H9 (cell line): ENCODE measurements at regions not wholly inside any gene's neighbourhood (a gene's known extent, or its start where the extent isn't known, plus 50 kb on each side); places are given as distances from the start of the nearest gene placed in this dataset.
A peak's percentile ranks its signal among the peaks of the same experiment; 100 is the strongest.

Experiments used
- DNase-seq: peaks from one replicate; pipeline ENCODE4 v3.0.0-alpha.2; 2017
- H2AFZ ChIP-seq: one replicate; pipeline ENCODE4 v1.6.1; 2013; ENCODE audit warnings: mild to moderate bottlenecking, low read length, control low read depth, moderate library complexity
- H2AK5ac ChIP-seq: 2 replicates; pipeline ENCODE4 v1.6.1; 2013; ENCODE audit warnings: low read length, control low read depth, mixed read lengths; ENCODE audit not compliant: insufficient read length
- H2BK120ac ChIP-seq: one replicate; pipeline ENCODE4 v1.6.1; 2013; ENCODE audit warnings: low read depth, mild to moderate bottlenecking, low read length, control low read depth, inconsistent platforms; ENCODE audit not compliant: poor library complexity, severe bottlenecking
- H2BK12ac ChIP-seq: 2 replicates; pipeline ENCODE4 v1.6.1; 2013; ENCODE audit warnings: low read length, control low read depth, mixed read lengths, low read depth; ENCODE audit not compliant: insufficient read length
- H2BK15ac ChIP-seq: 2 replicates; pipeline ENCODE4 v1.6.1; 2013; ENCODE audit warnings: low read depth, low read length, control low read depth
- H2BK20ac ChIP-seq: one replicate; pipeline ENCODE4 v1.6.1; 2013; ENCODE audit warnings: low read depth, mild to moderate bottlenecking, low read length, control low read depth, inconsistent platforms; ENCODE audit not compliant: poor library complexity, severe bottlenecking
- H2BK5ac ChIP-seq: 2 replicates; pipeline ENCODE4 v1.6.1; 2013; ENCODE audit warnings: low read length, control low read depth, mixed read lengths; ENCODE audit not compliant: insufficient read length
- H3K14ac ChIP-seq: 2 replicates; pipeline ENCODE4 v1.6.1; 2013; ENCODE audit warnings: low read length, control low read depth; ENCODE audit not compliant: insufficient read depth
- H3K18ac ChIP-seq: 2 replicates; pipeline ENCODE4 v1.6.1; 2013; ENCODE audit warnings: low read depth, mild to moderate bottlenecking, mixed read lengths, low read length, control low read depth; ENCODE audit not compliant: insufficient read length
- H3K23ac ChIP-seq: 2 replicates; pipeline ENCODE4 v1.6.1; 2013; ENCODE audit warnings: low read length, control low read depth, mixed read lengths, low read depth; ENCODE audit not compliant: insufficient read length
- H3K23me2 ChIP-seq: 2 replicates; pipeline ENCODE4 v1.6.1; 2013; ENCODE audit warnings: low read depth, mild to moderate bottlenecking, mixed read lengths, low read length, control low read depth; ENCODE audit not compliant: insufficient read length, poor library complexity, severe bottlenecking
- H3K27ac ChIP-seq: 2 replicates; pipeline ENCODE4 v1.5.1; 2013; ENCODE audit warnings: low read length, control low read depth, mixed read lengths, low read depth; ENCODE audit not compliant: insufficient read length
- H3K27me3 ChIP-seq: 2 replicates; pipeline ENCODE4 v1.6.1; 2013; ENCODE audit warnings: low read length, control low read depth, inconsistent platforms; ENCODE audit not compliant: insufficient read depth
- H3K4ac ChIP-seq: 2 replicates; pipeline ENCODE4 v1.6.1; 2013; ENCODE audit warnings: low read depth, mild to moderate bottlenecking, control low read depth, inconsistent platforms, low read length, moderate library complexity
- H3K4me1 ChIP-seq: 2 replicates; pipeline ENCODE4 v1.6.1; 2013; ENCODE audit warnings: low read length, control low read depth, inconsistent platforms; ENCODE audit not compliant: insufficient read depth
- H3K4me2 ChIP-seq: 2 replicates; pipeline ENCODE4 v1.6.1; 2013; ENCODE audit warnings: low read length, control low read depth, mixed read lengths; ENCODE audit not compliant: insufficient read length, insufficient read depth
- H3K56ac ChIP-seq: 2 replicates; pipeline ENCODE4 v1.6.1; 2013; ENCODE audit warnings: low read depth, mild to moderate bottlenecking, mixed read lengths, low read length, control low read depth; ENCODE audit not compliant: insufficient read length
- H3K79me1 ChIP-seq: 2 replicates; pipeline ENCODE4 v1.6.1; 2013; ENCODE audit warnings: low read depth, mild to moderate bottlenecking, moderate library complexity, low read length, control low read depth, inconsistent platforms; ENCODE audit not compliant: insufficient read depth, poor library complexity, severe bottlenecking
- H3K79me2 ChIP-seq: 2 replicates; pipeline ENCODE4 v1.6.1; 2013; ENCODE audit warnings: low read length, control low read depth, inconsistent platforms; ENCODE audit not compliant: insufficient read depth
- H3K9ac ChIP-seq: 2 replicates; pipeline ENCODE4 v1.6.1; 2013; ENCODE audit warnings: low read length, control low read depth, mixed read lengths; ENCODE audit not compliant: insufficient read length; ENCODE audit errors: extremely low read depth
- H3K9me3 ChIP-seq: one replicate; pipeline ENCODE4 v1.6.1; 2013; ENCODE audit warnings: low read depth, low read length, inconsistent platforms; ENCODE audit not compliant: control insufficient read depth
- H3T11ph ChIP-seq: one replicate; pipeline ENCODE4 v1.6.1; 2013; ENCODE audit warnings: mild to moderate bottlenecking, low read length, control low read depth, inconsistent platforms
- H4K20me1 ChIP-seq: one replicate; pipeline ENCODE4 v1.6.1; 2013; ENCODE audit not compliant: control insufficient read depth, insufficient read length, insufficient read depth
- H4K5ac ChIP-seq: 2 replicates; pipeline ENCODE4 v1.6.1; 2013; ENCODE audit warnings: low read depth, mild to moderate bottlenecking, mixed read lengths, low read length, control low read depth; ENCODE audit not compliant: insufficient read length
- H4K8ac ChIP-seq: replicated peaks from 2 replicates; pipeline ENCODE4 v1.6.1; 2013; ENCODE audit warnings: low read length, control low read depth, mixed read lengths, low read depth; ENCODE audit not compliant: insufficient read length
- H4K91ac ChIP-seq: 2 replicates; pipeline ENCODE4 v1.6.1; 2013; ENCODE audit warnings: low read depth, mild to moderate bottlenecking, moderate library complexity, mixed read lengths, low read length, control low read depth; ENCODE audit not compliant: insufficient read length
- H3K27ac Mint-ChIP-seq, 3 experiments: 2 replicates in 2 of 3; 3 replicates in 1 of 3; pipeline ENCODE4 v1.8.0; 2020 to 2021; ENCODE audit warnings: mixed read lengths in 3 of 3, mild to moderate bottlenecking in 1 of 3, moderate library complexity in 1 of 3
- H3K27me3 Mint-ChIP-seq: 2 replicates; pipeline ENCODE4 v1.8.0; 2021; ENCODE audit warnings: low read depth, mild to moderate bottlenecking, moderate library complexity, mixed read lengths
- H3K36me3 Mint-ChIP-seq, 3 experiments: 2 replicates in 2 of 3; 3 replicates in 1 of 3; pipeline ENCODE4 v1.8.0; 2020 to 2021; ENCODE audit warnings: low read depth in 3 of 3, mixed read lengths in 3 of 3; ENCODE audit not compliant: insufficient read depth in 1 of 3
- H3K4me1 Mint-ChIP-seq, 2 experiments: 2 replicates each; pipeline ENCODE4 v1.8.0; 2020; ENCODE audit warnings: mixed read lengths in 2 of 2
- H3K4me3 Mint-ChIP-seq, 2 experiments: 2 replicates in 1 of 2; 3 replicates in 1 of 2; pipeline ENCODE4 v1.8.0; 2020 to 2021; ENCODE audit warnings: mild to moderate bottlenecking in 2 of 2, mixed read lengths in 2 of 2, moderate library complexity in 1 of 2
- H3K9me3 Mint-ChIP-seq, 2 experiments: 2 replicates in 1 of 2; 3 replicates in 1 of 2; pipeline ENCODE4 v1.8.0; 2020; ENCODE audit warnings: mild to moderate bottlenecking in 2 of 2, mixed read lengths in 2 of 2, moderate library complexity in 1 of 2
- CTCF ChIP-seq: fragments of 200-600 bp; sonication (generic); conservative IDR thresholded peaks from 3 replicates; pipeline ENCODE4 v1.8.0; 2021; ENCODE audit warnings: antibody characterized with exemption, mild to moderate bottlenecking
- WGBS: extraction: QIAGEN DNeasy Blood & Tissue Kit; methylation state at CpG from one replicate; pipeline ENCODE4 v1.1.7; 2013; ENCODE audit warnings: missing lambda C conversion rate, low lambda C conversion rate, mixed read lengths; ENCODE audit not compliant: insufficient read length; ENCODE audit errors: extremely low coverage; 5-methylcytosine and 5-hydroxymethylcytosine counted together

GRCh38 chr12:19054035-19054434 is 75.5 kb upstream of the PLEKHA5 start:
- Histone ChIP-seq H4K8ac (no peak overlapping the region), H2BK120ac (no peak overlapping the region), H3K27me3 (no peaks in the 10 kb centered on the region), H4K5ac (no peak overlapping the region), H2BK20ac (no peak overlapping the region), H3K9ac (no peak overlapping the region), H3K4ac (no peak overlapping the region), H3K18ac (no peak overlapping the region), H4K20me1 (no peaks in the 10 kb centered on the region), H2BK5ac (no peak overlapping the region), H3T11ph (no peak overlapping the region), H3K23me2 (no peaks in the 10 kb centered on the region), H3K4me1 (peaks cover 5% of the 10 kb centered on the region), H2BK15ac (no peak overlapping the region), H3K14ac (no peak overlapping the region), H2BK12ac (no peak overlapping the region), H2AFZ (no peak overlapping the region), H3K79me2 (no peaks in the 10 kb centered on the region), H3K56ac (no peak overlapping the region), H3K4me2 (no peak overlapping the region), H3K9me3 (no peaks in the 10 kb centered on the region), H3K27ac (no peak overlapping the region), H4K91ac (no peak overlapping the region), H3K23ac (no peak overlapping the region), H3K79me1 (no peaks in the 10 kb centered on the region), H2AK5ac (no peak overlapping the region)
- no peak for TF ChIP-seq CTCF
- Mint-ChIP-seq H3K36me3 (no peaks in the 10 kb centered on the region), H3K27me3 (no peaks in the 10 kb centered on the region), H3K4me3 (no peak overlapping the region), H3K4me1 (peaks cover 27 to 32% of the 10 kb centered on the region in 2 experiments), H3K9me3 (no peaks in the 10 kb centered on the region), H3K27ac (peak overlapping the region in 1 of 3 experiments; percentile 9; a peak in 1 of 7 replicates)
- no CpG with 5 or more reads among the region's 1 CpG for WGBS
- no peak for DNase-seq
